Uterus (tissue), 3 donors: ENCODE measurements at regions not wholly inside any gene's neighbourhood (a gene's known extent, or its start where the extent isn't known, plus 50 kb on each side); places are given as distances from the start of the nearest gene placed in this dataset.

Experiments used
- DNase-seq, 2 donors: peaks; one replicate each; pipeline ENCODE4 v3.0.0-alpha.2; 2019 to 2020
- H3K27ac ChIP-seq, 2 donors: fragments of 200-600 bp; sonication (generic); 1 replicate in 1 of 2; 2 replicates in 1 of 2; pipeline ENCODE4 v1.5.1; 2016 to 2018
- H3K27me3 ChIP-seq, 2 donors: fragments of 200-600 bp; sonication (generic); one replicate each; pipeline ENCODE4 v1.5.1; 2018 to 2019; ENCODE audit warnings: control low read depth in 1 of 2
- H3K36me3 ChIP-seq, 2 donors: fragments of 200-600 bp; sonication (generic); one replicate each; pipeline ENCODE4 v1.5.1; 2019; ENCODE audit warnings: control low read depth in 1 of 2
- H3K4me1 ChIP-seq, 2 donors: fragments of 200-600 bp; sonication (generic); one replicate each; pipeline ENCODE4 v1.5.1; 2018 to 2019; ENCODE audit warnings: control low read depth in 1 of 2
- H3K4me3 ChIP-seq, 2 donors: fragments of 200-600 bp; sonication (generic); 1 replicate in 1 of 2; 2 replicates in 1 of 2; pipeline ENCODE4 v1.5.1; 2018 to 2019; ENCODE audit warnings: mild to moderate bottlenecking in 1 of 2
- H3K9me3 ChIP-seq, 2 donors: fragments of 200-600 bp; sonication (generic); one replicate each; pipeline ENCODE4 v1.5.1; 2019; ENCODE audit warnings: control low read depth in 1 of 2
- CTCF ChIP-seq, 4 experiments: fragments of 200-600 bp in 2 of 4; fragments of 450-650 bp in 2 of 4; sonication (generic) in 2 of 4; IDR thresholded peaks; one replicate each; pipeline ENCODE4 v1.5.1; 2016 to 2019; ENCODE audit warnings: antibody characterized with exemption in 4 of 4, mild to moderate bottlenecking in 2 of 4, moderate library complexity in 1 of 4
- POLR2A ChIP-seq, 2 donors: fragments of 450-650 bp; IDR thresholded peaks; one replicate each; pipeline ENCODE4 v1.6.1; 2016; ENCODE audit warnings: antibody characterized with exemption in 2 of 2, mild to moderate bottlenecking in 1 of 2, moderate library complexity in 1 of 2
- intact Hi-C: fragments of 100-400 bp; cut with DNase I; formaldehyde crosslinking; loops from one replicate; pipeline ENCODE4 v1.15.1; 2023; ENCODE audit warnings: low total_unique reads
- donor health status: DM: yes; HTN: yes; CAD: no.

GRCh38 chr16:27670071-27670810 is 120.3 kb downstream of the KATNIP start:
- no peak for DNase-seq
- Histone ChIP-seq H3K4me1 (no peaks in the 10 kb centered on the region), H3K36me3 (no peaks in the 10 kb centered on the region), H3K4me3 (no peak overlapping the region), H3K27ac (no peak overlapping the region), H3K9me3 (no peaks in the 10 kb centered on the region), H3K27me3 (no peaks in the 10 kb centered on the region)
- TF ChIP-seq POLR2A (IDR thresholded peaks at IDR 0.05) (no peak), CTCF (IDR thresholded peaks at IDR 0.05) (no peak)
- intact Hi-C loops, result no loop called here

GRCh38 chr16:27671410-27671809 is 121.5 kb downstream of the KATNIP start:
- H3K4me1 ChIP-seq, result no peaks in the 10 kb centered on the region
- TF ChIP-seq CTCF (IDR thresholded peaks at IDR 0.05) (no peak), POLR2A (IDR thresholded peaks at IDR 0.05) (no peak)
- H3K27ac ChIP-seq, result no peak overlapping the region
- H3K36me3 ChIP-seq, result no peaks in the 10 kb centered on the region
- no peaks in the 10 kb centered on the region for H3K27me3 ChIP-seq
- H3K4me3 ChIP-seq, result no peak overlapping the region
- no peaks in the 10 kb centered on the region for H3K9me3 ChIP-seq
- intact Hi-C loops, result no loop called here
- DNase-seq, result no peak

- Histone ChIP-seq H3K4me3 (no peak overlapping the region), H3K9me3 (no peaks in the 10 kb centered on the region), H3K27me3 (no peaks in the 10 kb centered on the region), H3K4me1 (no peaks in the 10 kb centered on the region), H3K27ac (no peak overlapping the region), H3K36me3 (no peaks in the 10 kb centered on the region)
- no peak for DNase-seq
- intact Hi-C loops, result no loop called here
- TF ChIP-seq POLR2A (IDR thresholded peaks at IDR 0.05) (no peak), CTCF (IDR thresholded peaks at IDR 0.05) (no peak)
Measured at GRCh38 chr16:27676839-27677238, 126.9 kb downstream of the KATNIP start.

- H3K27me3 ChIP-seq, result no peaks in the 10 kb centered on the region
- TF ChIP-seq CTCF (IDR thresholded peaks at IDR 0.05), result no peak
- TF ChIP-seq POLR2A (IDR thresholded peaks at IDR 0.05), result no peak
- no peaks in the 10 kb centered on the region for H3K4me1 ChIP-seq
- no peaks in the 10 kb centered on the region for H3K9me3 ChIP-seq
- no peak for DNase-seq
- no peak overlapping the region for H3K4me3 ChIP-seq
- intact Hi-C loops, result no loop called here
- no peaks in the 10 kb centered on the region for H3K36me3 ChIP-seq
- H3K27ac ChIP-seq, result no peak overlapping the region
Measured at GRCh38 chr16:27677263-27677662, 127.3 kb downstream of the KATNIP start.

- Histone ChIP-seq H3K9me3 (no peaks in the 10 kb centered on the region), H3K27me3 (no peaks in the 10 kb centered on the region), H3K36me3 (no peaks in the 10 kb centered on the region), H3K4me1 (no peaks in the 10 kb centered on the region), H3K27ac (no peak overlapping the region), H3K4me3 (no peak overlapping the region)
- DNase-seq, result no peak
- intact Hi-C loops, result no loop called here
- TF ChIP-seq POLR2A (IDR thresholded peaks at IDR 0.05) (no peak), CTCF (IDR thresholded peaks at IDR 0.05) (no peak)
Measured at GRCh38 chr16:27678955-27679354, 129.0 kb downstream of the KATNIP start.
